HG03342 (cell line): ENCODE measurements at regions not wholly inside any gene's neighbourhood (a gene's known extent, or its start where the extent isn't known, plus 50 kb on each side); places are given as distances from the start of the nearest gene placed in this dataset.
"Not testable (repeated sequence)": the region's sequence is repeated elsewhere in the genome, so short reads cannot be mapped to it uniquely, and the experiment has no call there.

Experiments used
- ATAC-seq: cut with Tn5 transposase; IDR thresholded peaks from one replicate; pipeline ENCODE4 v1.9.1; 2021; ENCODE audit warnings: mild to moderate bottlenecking, moderate library complexity; ENCODE audit not compliant: unreplicated experiment

DNA sequence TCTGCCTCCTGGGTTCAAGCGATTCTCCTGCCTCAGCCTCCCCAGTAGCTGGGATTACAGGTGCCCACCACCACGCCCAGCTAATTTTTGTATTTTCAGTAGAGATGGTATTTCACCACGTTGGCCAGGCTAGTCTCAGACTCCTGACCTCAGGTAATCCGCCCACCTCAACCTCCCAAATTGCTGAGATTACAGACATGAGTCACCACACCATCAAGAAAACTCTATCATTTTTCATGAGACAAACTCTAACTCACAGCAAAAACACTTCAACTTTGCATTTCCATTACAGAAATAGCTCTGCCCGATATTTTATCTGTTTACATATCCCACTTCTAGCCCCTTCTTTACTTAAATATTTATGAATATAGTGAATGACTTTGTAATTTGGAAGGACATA lies 561.1 kb downstream of the TMX3 start:
- not testable (repeated sequence) for ATAC-seq

DNA sequence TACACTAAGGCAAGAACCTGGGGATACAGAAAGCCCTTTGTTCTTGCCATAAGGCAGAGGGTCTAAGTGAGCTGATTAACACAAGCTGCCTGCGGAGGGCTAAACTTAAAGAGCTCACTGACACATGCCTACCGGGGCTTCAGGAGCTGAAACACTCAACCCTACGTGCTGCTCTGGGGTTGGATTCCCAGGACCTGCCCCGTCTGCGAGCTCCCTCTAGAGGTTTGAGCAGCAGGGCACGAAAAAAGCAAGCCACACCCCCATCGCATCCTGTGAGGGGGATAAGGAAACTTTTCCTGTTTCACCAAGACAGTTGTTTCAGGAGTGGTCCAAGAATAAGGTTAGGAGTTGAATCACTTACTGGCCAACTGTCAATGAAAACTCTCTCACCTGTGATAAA lies 562.1 kb downstream of the TMX3 start:
- ATAC-seq = no peak

DNA sequence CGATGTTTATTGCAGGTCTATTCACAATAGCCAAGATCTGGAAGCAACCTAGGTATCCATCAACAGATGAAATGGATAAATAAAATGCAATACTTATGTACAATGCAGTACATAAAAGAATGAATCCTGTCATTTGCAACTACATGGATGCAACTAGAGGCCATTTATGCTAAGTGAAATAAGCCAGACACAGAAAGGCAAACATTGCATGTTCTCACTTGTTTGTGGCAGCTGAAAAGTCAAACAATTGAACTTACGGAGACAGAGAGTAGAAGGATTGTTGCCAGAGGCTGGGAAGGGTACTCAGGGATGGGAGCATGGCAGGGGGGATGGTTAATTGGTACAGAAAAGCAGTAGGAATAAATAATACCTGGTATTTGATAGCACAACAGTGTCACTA lies 563.9 kb downstream of the TMX3 start:
- ATAC-seq = no peak

DNA sequence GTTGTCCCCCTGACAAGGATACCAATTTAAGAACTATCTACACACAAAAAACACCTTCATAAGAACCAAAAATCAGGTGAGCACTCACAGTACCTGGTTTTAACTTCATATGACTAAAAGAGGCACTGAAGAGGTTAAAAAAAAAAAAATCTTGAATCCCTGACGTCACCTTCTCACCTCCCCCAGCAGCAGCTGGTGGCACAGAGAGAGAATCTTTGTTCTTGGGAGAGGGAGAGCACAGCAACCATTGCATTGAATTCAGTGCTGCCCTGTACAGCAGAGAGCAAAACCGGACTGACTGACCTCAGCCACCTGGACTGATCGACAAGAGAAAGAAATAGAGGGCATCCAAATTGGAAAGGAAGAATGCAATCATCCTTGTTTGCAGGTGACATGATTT lies 566.0 kb downstream of the TMX3 start:
- no peak for ATAC-seq

GRCh38 chr18:68147728-68148127 lies 567.2 kb downstream of the TMX3 start:
- ATAC-seq = no peak

DNA sequence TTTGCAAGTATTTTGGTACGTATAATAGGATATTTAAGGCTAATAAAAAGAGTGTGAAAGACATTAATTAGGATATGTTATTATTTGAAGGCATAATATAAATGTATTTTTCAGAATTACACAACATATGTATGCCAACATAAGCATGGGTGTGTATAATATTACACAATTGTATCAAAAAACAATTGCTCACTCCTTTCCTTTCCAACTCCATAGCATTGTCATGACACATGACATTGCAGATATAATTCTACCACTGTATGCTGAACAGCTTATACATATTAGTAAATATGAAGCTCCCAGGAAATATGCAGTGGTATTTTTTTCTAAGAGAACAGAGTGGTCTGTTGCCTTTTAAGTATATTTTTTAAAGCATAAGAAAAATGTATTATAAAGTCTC lies 593.1 kb downstream of the TMX3 start:
- no peak for ATAC-seq

- no peak for ATAC-seq
Measured at GRCh38 chr18:68121308-68121707, 593.6 kb downstream of the TMX3 start.

- ATAC-seq = no peak
Measured at GRCh38 chr18:68114989-68115388, 598.5 kb upstream of the DSEL start.

DNA sequence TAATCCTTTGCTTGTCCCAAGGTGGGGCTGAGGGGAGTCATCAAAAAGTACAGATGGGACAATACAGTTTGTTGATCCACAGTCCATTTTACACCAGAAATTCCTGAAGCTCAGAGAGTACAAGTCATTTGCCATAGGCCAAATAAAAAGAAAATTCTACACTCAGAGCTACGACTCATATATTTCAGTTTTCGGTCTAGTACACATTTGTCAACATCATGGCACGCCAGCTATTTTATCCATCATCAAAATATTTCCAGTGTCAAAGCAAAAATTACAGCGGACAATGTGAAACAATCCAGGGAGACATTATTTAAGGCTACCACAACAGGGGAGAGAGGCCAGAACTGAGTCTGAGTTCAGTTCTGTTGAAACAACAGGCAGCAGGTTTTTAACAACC lies 587.5 kb upstream of the DSEL start:
- ATAC-seq = no peak

- no peak for ATAC-seq
Measured at GRCh38 chr18:68103561-68103960, 587.0 kb upstream of the DSEL start.

DNA sequence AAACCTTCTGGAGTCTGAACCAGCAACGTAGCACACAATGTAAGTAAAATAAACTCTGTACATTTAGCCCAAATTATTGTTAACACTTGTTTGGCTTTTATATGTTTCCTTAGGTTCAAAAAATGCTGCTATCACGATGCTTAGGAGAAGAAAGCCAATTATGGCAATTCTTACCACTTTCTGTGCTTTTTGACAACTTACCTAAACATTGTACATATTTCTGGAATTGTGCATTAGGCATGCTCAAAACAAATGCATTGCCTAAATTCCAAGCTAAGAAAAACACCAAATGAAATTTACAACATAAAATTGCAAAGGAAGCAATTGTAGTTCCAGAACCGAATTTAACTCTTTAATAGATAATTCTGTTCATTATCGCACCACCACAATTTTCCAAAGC lies 585.6 kb upstream of the DSEL start:
- ATAC-seq = no peak

- no peak for ATAC-seq
Measured at GRCh38 chr18:68098655-68099054, 582.1 kb upstream of the DSEL start.

DNA sequence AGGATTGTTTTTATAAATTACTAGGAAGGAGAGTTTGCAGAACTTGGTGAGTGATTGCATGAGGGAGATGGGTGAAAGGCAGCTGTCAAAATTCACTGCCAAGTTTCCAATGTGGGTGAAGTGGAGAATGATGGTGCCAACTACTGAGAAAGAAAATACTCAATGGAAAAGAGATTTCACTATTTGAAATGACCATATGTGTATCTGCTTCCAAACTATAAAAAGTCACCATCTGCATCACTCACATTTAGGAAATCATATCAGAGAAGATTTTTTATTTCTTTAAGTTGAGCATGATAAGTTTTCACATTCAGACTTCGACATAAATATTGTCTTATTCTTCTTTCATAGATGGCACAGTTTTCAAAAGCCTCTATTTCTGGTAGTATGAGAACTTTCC lies 570.0 kb upstream of the DSEL start:
- no peak for ATAC-seq

DNA sequence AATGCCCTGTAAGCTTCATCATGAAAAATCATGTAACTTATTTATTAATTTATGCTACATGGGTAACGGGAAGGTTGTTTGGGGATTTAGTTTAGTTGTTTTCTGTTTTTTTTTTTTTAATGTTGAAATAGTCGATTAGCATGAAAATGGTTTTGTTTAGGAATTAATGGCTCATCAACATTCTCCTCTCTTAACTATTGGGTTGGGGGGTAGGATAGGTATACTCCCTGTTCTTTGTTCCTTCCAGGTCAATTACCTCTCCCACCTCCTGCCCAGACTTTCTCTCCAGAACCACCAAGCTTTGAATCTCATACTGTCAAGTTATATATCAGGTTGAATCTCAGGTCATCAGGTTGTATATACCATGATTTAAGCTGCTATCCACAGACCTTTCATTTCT lies 568.7 kb upstream of the DSEL start:
- ATAC-seq = no peak

GRCh38 chr18:68083776-68084175 lies 567.3 kb upstream of the DSEL start:
- ATAC-seq = no peak

DNA sequence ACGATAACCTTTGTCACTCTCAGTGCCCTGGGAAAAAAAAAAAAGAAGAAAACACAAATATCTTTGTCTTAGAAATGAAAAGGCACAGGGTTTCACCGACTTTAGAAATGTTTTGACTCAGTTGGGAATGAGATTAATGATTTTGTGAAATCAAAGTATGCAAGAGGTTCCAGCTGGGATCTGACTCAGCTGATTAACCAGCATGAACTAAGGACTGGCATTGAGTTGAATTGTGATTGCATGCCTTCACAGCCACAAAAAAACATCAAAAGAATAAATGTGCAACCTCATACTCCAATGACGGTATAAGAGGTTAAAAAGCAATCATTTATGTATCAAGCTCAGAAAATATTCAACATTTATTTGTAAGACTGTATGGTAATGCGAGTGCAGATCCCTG lies 566.6 kb upstream of the DSEL start:
- ATAC-seq = no peak

DNA sequence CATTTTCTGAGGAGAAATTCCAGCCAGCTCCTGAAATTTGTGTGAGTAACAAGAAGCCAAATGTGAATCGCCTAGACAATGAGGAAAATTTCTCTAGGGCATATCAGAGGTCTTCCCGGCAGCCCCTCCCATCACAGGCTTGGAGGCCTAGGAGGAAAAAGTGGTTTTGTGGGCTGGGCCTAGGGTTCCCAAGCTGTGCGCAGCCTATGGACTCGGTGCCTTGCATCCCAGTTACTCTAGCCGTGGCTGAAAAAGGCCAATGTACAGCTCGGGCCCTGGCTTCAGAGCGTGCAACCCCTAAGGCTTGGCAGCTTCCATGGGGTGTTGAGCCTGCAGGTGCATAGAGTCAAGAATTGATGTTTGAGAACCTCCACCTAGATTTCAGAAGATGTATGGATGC lies 556.2 kb upstream of the DSEL start:
- ATAC-seq = no peak

GRCh38 chr18:68060871-68061270 lies 544.4 kb upstream of the DSEL start:
- ATAC-seq = no peak

GRCh38 chr18:68056936-68057335 lies 540.4 kb upstream of the DSEL start:
- no peak for ATAC-seq

- no peak for ATAC-seq
Measured at GRCh38 chr18:68054669-68055068, 538.1 kb upstream of the DSEL start.

DNA sequence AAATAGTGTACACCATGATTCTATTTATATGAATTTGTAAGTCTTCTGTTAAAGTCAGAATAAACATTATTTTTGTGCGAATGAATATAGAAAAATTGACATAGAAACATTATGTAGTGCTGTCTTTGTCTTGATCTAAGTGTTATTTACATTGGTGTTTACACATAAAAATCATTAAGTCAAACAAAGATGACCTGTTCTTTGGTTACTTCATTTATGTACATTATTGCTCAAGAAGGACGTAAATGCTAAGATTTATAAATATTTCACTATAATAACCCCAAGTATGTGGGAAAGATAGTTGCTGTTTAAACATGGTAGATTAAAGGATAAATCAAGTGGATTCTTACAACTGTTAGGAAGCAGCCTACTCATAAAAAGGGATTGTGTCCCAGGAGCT lies 536.8 kb upstream of the DSEL start:
- no peak for ATAC-seq

GRCh38 chr18:68041327-68041726 lies 524.8 kb upstream of the DSEL start:
- ATAC-seq = no peak

GRCh38 chr18:68040198-68040597 lies 523.7 kb upstream of the DSEL start:
- ATAC-seq = no peak
